Keratinocyte (primary cell): ENCODE measurements at regions not wholly inside any gene's neighbourhood (a gene's known extent, or its start where the extent isn't known, plus 50 kb on each side); places are given as distances from the start of the nearest gene placed in this dataset.

Source experiments
- DNase-seq: peaks from one replicate; pipeline ENCODE4 v3.0.0-alpha.2; 2011; ENCODE audit warnings: low read depth, missing footprints, low spot score
- FAIRE-seq: peaks from 2 replicates; lab custom pipeline; 2011; peaks lifted over from hg19 to GRCh38; lab: Jason Lieb, UNC
- H2AFZ ChIP-seq: 2 replicates; pipeline ENCODE4 v1.6.0; 2012; ENCODE audit warnings: low read length, control low read depth, inconsistent platforms; ENCODE audit not compliant: control insufficient read depth
- H3K27ac ChIP-seq: 2 replicates; pipeline ENCODE4 v1.5.1; 2011; ENCODE audit warnings: low read length; ENCODE audit not compliant: control insufficient read depth, insufficient read depth
- H3K27me3 ChIP-seq: 3 replicates; pipeline ENCODE4 v1.6.0; 2011; ENCODE audit warnings: low read length; ENCODE audit not compliant: control insufficient read depth, insufficient read depth; ENCODE audit errors: extremely low read depth
- H3K36me3 ChIP-seq, 2 experiments: 2 replicates in 1 of 2; 3 replicates in 1 of 2; pipeline ENCODE4 v1.5.1; 2011; ENCODE audit warnings: low read length in 2 of 2, mild to moderate bottlenecking in 1 of 2; ENCODE audit not compliant: control insufficient read depth in 2 of 2, insufficient read depth in 2 of 2; ENCODE audit errors: extremely low read depth in 1 of 2
- H3K4me1 ChIP-seq: 3 replicates; pipeline ENCODE4 v1.5.1; 2011; ENCODE audit warnings: low read length; ENCODE audit not compliant: control insufficient read depth, insufficient read depth; ENCODE audit errors: extremely low read depth
- H3K4me2 ChIP-seq: 3 replicates; pipeline ENCODE4 v1.6.0; 2011; ENCODE audit warnings: low read depth, low read length; ENCODE audit not compliant: control insufficient read depth, insufficient read depth; ENCODE audit errors: extremely low read depth
- H3K4me3 ChIP-seq, 3 experiments: fragments of 200-600 bp in 1 of 3; sonication (generic) in 1 of 3; 2 replicates in 2 of 3; 3 replicates in 1 of 3; pipeline ENCODE4 v1.5.1; 2011 to 2016; ENCODE audit warnings: low read length in 3 of 3, mild to moderate bottlenecking in 3 of 3, control low read depth in 2 of 3, inconsistent platforms in 1 of 3, low read depth in 1 of 3, mixed read lengths in 1 of 3, mixed run types in 1 of 3, moderate library complexity in 1 of 3; ENCODE audit not compliant: control insufficient read depth in 2 of 3, insufficient read depth in 2 of 3; ENCODE audit errors: extremely low read depth in 1 of 3
- H3K79me2 ChIP-seq: 2 replicates; pipeline ENCODE4 v1.6.0; 2012; ENCODE audit warnings: low read length; ENCODE audit not compliant: control insufficient read depth, insufficient read depth
- H3K9ac ChIP-seq: 3 replicates; pipeline ENCODE4 v1.6.0; 2011; ENCODE audit warnings: low read length; ENCODE audit not compliant: control insufficient read depth, insufficient read depth; ENCODE audit errors: extremely low read depth
- H3K9me1 ChIP-seq: 3 replicates; pipeline ENCODE4 v1.6.0; 2011; ENCODE audit warnings: low read length; ENCODE audit not compliant: control insufficient read depth, insufficient read depth; ENCODE audit errors: extremely low read depth
- H3K9me3 ChIP-seq: 2 replicates; pipeline ENCODE4 v1.5.1; 2012; ENCODE audit warnings: low read depth, low read length; ENCODE audit not compliant: control insufficient read depth
- H4K20me1 ChIP-seq: 3 replicates; pipeline ENCODE4 v1.6.0; 2011; ENCODE audit warnings: low read length; ENCODE audit not compliant: control insufficient read depth, insufficient read depth; ENCODE audit errors: extremely low read depth
- CTCF ChIP-seq, 3 experiments: IDR thresholded peaks in 1 of 3; conservative IDR thresholded peaks in 1 of 3; optimal IDR thresholded peaks in 1 of 3; 2 replicates in 2 of 3; 3 replicates in 1 of 3; pipeline versions ENCODE3 to v1.5.1; 2011; ENCODE audit warnings: low read length in 3 of 3, mild to moderate bottlenecking in 3 of 3, moderate library complexity in 2 of 3, control low read depth in 1 of 3, inconsistent platforms in 1 of 3; ENCODE audit not compliant: insufficient read depth in 2 of 3; ENCODE audit errors: extremely low read depth in 1 of 3
- EZH2 ChIP-seq: IDR thresholded peaks from one replicate; pipeline ENCODE4 v1.6.1; 2012; ENCODE audit warnings: inconsistent platforms, mild to moderate bottlenecking, low read length, moderate library complexity
- dilution Hi-C: fragments of 300-500 bp; cut with MboI; formaldehyde crosslinking; loops from one replicate; pipeline ENCODE4 v1.7.0; 2020; ENCODE audit warnings: low sequenced_read_pairs; ENCODE audit not compliant: extremely low pct_ligation_motif_present

- no peak overlapping the region for H3K4me2 ChIP-seq
- DNase-seq: no peak
- no peaks in the 10 kb centered on the region for H4K20me1 ChIP-seq
- H3K4me1 ChIP-seq: no peaks in the 10 kb centered on the region
- no peak overlapping the region for H3K4me3 ChIP-seq
- no peaks in the 10 kb centered on the region for H3K79me2 ChIP-seq
- no peak overlapping the region for H3K27ac ChIP-seq
- no peak for FAIRE-seq
- no peak overlapping the region for H3K9ac ChIP-seq
- H3K36me3 ChIP-seq: no peaks in the 10 kb centered on the region
- no peaks in the 10 kb centered on the region for H3K9me3 ChIP-seq
- peaks cover 28% of the 10 kb centered on the region for H3K27me3 ChIP-seq
- dilution Hi-C loops: no loop called here
- TF ChIP-seq EZH2 (no peak), CTCF (optimal IDR thresholded peaks at IDR 0.05 in 1 of 3, IDR thresholded peaks at IDR 0.05 in 1 of 3, conservative IDR thresholded peaks at IDR 0.05 in 1 of 3; ENCODE audit: extremely low read depth in 1 of 3, insufficient read depth in 2 of 3, low read length in 3 of 3) (no peak)
- H3K9me1 ChIP-seq: no peaks in the 10 kb centered on the region
- no peak overlapping the region for H2AFZ ChIP-seq
Observed at GRCh38 chr17:73838815-73839214, 194.6 kb upstream of the SDK2 start.

GRCh38 chr17:73840829-73841228 lies 196.6 kb upstream of the SDK2 start:
- Histone ChIP-seq H3K79me2 (no peaks in the 10 kb centered on the region), H3K36me3 (no peaks in the 10 kb centered on the region), H3K9me1 (no peaks in the 10 kb centered on the region), H4K20me1 (no peaks in the 10 kb centered on the region), H3K4me2 (no peak overlapping the region), H3K9ac (no peak overlapping the region), H3K27me3 (peaks cover 13% of the 10 kb centered on the region), H3K9me3 (no peaks in the 10 kb centered on the region), H3K4me3 (no peak overlapping the region), H2AFZ (no peak overlapping the region), H3K27ac (no peak overlapping the region), H3K4me1 (no peaks in the 10 kb centered on the region)
- dilution Hi-C loops: no loop called here
- FAIRE-seq: no peak
- TF ChIP-seq CTCF (optimal IDR thresholded peaks at IDR 0.05 in 1 of 3, IDR thresholded peaks at IDR 0.05 in 1 of 3, conservative IDR thresholded peaks at IDR 0.05 in 1 of 3; ENCODE audit: extremely low read depth in 1 of 3, insufficient read depth in 2 of 3, low read length in 3 of 3) (no peak), EZH2 (no peak)
- DNase-seq: no peak
